AG10803 (cell line): ENCODE measurements at regions not wholly inside any gene's neighbourhood (a gene's known extent, or its start where the extent isn't known, plus 50 kb on each side); places are given as distances from the start of the nearest gene placed in this dataset.
"Not testable (repeated sequence)": the region's sequence is repeated elsewhere in the genome, so short reads cannot be mapped to it uniquely, and the experiment has no call there.

Experiments
- DNase-seq: peaks from one replicate; pipeline ENCODE4 v3.0.0; 2010; ENCODE audit warnings: low read depth
- H3K4me3 ChIP-seq: 2 replicates; pipeline ENCODE4 v1.5.1; 2011; ENCODE audit warnings: mild to moderate bottlenecking, low read length, control low read depth
- TF ChIP-seq, protein P1 (sequence below): conservative IDR thresholded peaks from 2 replicates; pipeline ENCODE4 v1.5.1; 2011; ENCODE audit warnings: mild to moderate bottlenecking, low read length, control low read depth, inconsistent platforms

DNA sequence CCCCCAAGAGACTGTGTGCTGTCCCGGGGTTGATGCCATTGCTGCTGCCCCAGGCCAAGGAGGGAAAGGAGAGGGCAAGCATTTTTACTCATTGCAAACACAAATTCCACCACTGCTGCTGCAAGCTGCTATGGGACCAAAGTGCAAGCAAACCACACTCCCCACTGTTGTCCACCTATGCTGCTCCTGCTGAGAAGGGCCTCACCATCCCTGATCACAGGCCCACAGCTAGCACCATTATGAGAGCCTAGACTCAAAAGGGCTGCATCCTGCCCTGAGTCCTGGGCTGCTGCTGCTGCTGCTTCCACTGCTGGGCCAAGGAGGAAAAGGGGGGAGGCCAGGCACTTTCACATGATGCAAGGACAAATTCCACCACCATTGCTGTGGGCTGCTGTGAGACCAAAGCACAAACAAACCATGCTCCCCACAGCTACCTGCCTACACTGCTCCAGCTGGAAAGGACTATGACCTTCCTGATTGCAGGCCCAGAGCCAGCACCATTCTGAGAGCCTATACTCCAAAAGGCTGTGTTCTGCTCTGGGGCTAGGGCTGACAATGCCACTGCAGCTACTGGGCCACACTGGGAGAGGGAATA is 218.2 kb upstream of the ZCCHC13 start:
- TF ChIP-seq, protein P1, sequence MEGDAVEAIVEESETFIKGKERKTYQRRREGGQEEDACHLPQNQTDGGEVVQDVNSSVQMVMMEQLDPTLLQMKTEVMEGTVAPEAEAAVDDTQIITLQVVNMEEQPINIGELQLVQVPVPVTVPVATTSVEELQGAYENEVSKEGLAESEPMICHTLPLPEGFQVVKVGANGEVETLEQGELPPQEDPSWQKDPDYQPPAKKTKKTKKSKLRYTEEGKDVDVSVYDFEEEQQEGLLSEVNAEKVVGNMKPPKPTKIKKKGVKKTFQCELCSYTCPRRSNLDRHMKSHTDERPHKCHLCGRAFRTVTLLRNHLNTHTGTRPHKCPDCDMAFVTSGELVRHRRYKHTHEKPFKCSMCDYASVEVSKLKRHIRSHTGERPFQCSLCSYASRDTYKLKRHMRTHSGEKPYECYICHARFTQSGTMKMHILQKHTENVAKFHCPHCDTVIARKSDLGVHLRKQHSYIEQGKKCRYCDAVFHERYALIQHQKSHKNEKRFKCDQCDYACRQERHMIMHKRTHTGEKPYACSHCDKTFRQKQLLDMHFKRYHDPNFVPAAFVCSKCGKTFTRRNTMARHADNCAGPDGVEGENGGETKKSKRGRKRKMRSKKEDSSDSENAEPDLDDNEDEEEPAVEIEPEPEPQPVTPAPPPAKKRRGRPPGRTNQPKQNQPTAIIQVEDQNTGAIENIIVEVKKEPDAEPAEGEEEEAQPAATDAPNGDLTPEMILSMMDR = no peak
- no peak overlapping the region for H3K4me3 ChIP-seq
- no peak for DNase-seq

GRCh38 chrX:74080165-74080564 is 223.8 kb upstream of the ZCCHC13 start:
- no peak overlapping the region for H3K4me3 ChIP-seq
- no peak for DNase-seq
- TF ChIP-seq, protein P1 = no peak

GRCh38 chrX:74065831-74066390 is 213.4 kb upstream of the XIST start:
- no peak overlapping the region for H3K4me3 ChIP-seq
- TF ChIP-seq, protein P1 = no peak
- DNase-seq = no peak

DNA sequence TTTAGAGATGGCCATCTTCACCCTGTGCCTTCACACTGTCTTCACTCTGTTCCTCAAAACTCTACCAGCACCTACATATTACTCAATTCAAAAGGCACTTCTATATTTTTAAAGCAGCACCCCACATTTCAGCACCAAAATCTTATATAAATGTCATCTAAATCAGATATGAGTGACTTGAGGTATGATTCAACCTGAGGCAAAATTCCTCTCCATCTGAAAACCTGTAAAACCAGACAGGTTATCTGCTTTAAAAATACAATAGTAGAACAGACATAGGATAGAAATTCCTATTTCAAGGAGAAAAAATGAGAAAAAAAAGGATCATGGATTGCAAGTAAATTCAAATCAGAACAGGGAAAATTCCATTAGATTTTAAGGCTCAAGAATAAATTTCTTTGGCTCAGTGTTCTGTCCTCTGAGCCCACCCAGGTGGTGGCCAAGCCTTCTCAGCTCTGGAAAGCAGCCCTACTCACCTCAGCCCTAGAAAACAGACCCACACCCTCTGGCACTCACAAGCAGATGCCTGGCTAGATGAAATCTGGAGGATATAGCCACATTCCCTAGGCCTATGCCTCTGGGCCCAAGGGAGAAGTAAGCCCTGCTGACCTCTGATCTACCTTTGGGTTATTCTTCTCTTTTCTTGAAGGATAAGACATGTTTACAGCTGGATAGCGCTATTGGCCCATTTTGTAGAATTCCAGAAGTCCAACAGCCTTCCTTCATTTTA is 211.1 kb upstream of the XIST start:
- TF ChIP-seq, protein P1 = no peak
- H3K4me3 ChIP-seq = no peak overlapping the region
- no peak for DNase-seq

GRCh38 chrX:74061879-74062278 is 209.4 kb upstream of the XIST start:
- TF ChIP-seq, protein P1 = no peak
- H3K4me3 ChIP-seq = no peak overlapping the region
- no peak for DNase-seq

DNA sequence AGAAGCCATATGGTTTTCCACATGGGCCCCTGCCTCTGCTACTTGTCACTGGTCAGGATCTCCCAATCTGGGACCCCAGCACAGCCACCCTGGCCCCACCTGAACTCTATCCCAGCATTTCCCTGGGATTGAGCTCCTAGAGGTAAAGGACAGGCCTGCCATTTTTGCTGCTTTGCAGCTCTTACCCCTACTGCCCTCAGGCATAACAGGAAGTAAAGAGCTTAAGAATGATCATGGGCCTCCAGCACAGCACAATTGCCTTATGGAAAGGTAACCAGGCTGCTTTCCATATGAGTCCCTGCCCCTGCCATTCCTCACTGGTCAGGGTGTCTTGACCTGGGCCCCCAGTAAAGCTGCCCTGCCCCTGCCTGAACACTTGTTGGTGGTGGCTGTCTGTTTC is 196.6 kb upstream of the XIST start:
- H3K4me3 ChIP-seq = no peak overlapping the region
- DNase-seq = no peak
- TF ChIP-seq, protein P1 = no peak

DNA sequence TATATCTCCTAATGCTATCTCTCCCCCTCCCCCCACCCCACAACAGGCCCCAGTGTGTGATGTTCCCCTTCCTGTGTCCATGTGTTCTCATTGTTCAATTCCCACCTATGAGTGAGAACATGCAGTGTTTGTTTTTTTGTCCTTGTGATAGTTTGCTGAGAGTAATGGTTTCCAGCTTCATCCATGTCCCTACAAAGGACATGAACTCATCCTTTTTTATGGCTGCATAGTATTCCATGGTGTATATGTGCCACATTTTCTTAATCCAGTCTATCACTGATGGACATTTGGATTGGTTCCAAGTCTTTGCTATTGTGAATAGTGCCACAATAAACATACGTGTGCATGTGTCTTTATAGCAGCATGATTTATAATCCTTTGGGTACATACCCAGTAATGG is 181.6 kb upstream of the XIST start:
- DNase-seq, H3K4me3 ChIP-seq: not testable (repeated sequence)

DNA sequence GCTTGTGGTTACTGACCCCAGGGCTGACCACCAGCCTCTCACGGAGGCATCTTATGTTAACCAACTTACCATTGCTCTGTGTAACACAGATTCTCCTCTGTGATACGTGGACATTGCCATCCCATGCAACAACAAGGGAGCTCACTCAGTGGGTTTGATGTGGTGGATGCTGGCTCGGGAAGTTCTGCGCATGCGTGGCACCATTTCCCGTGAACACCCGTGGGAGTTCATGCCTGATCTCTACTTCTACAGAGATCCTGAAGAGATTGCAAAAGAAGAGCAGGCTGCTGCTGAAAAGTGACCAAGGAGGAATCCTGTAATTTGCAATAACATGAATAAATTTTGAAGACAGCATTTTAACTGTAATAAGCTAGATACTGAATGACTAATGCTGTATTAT is 179.0 kb upstream of the XIST start:
- DNase-seq, H3K4me3 ChIP-seq: not testable (repeated sequence)

GRCh38 chrX:74030766-74031165 is 178.3 kb upstream of the XIST start:
- H3K4me3 ChIP-seq, DNase-seq: not testable (repeated sequence)

DNA sequence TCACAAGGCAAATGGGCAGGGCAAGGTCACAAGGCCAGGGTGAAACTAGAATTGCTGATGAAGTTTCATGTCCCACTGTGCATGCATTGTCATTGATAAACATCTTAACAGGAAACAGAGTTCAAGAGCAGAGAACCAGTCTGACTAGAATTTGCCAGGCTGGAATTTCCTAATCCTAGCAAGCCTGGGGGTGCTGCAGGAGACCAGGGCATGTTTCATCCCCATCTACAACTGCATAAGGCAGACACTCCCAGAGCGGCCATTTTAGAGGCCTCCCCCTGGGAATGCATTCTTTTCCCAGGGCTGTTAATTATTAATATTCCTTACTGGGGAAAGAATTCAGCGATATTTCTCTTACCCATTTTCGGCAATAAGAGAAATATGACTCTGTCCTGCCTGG is 172.6 kb upstream of the XIST start:
- H3K4me3 ChIP-seq, DNase-seq: not testable (repeated sequence)
